ENCODE measurements at regions not wholly inside any gene's neighbourhood (a gene's known extent, or its start where the extent isn't known, plus 50 kb on each side); places are given as distances from the start of the nearest gene placed in this dataset.

- TF ChIP-seq, protein P1, sequence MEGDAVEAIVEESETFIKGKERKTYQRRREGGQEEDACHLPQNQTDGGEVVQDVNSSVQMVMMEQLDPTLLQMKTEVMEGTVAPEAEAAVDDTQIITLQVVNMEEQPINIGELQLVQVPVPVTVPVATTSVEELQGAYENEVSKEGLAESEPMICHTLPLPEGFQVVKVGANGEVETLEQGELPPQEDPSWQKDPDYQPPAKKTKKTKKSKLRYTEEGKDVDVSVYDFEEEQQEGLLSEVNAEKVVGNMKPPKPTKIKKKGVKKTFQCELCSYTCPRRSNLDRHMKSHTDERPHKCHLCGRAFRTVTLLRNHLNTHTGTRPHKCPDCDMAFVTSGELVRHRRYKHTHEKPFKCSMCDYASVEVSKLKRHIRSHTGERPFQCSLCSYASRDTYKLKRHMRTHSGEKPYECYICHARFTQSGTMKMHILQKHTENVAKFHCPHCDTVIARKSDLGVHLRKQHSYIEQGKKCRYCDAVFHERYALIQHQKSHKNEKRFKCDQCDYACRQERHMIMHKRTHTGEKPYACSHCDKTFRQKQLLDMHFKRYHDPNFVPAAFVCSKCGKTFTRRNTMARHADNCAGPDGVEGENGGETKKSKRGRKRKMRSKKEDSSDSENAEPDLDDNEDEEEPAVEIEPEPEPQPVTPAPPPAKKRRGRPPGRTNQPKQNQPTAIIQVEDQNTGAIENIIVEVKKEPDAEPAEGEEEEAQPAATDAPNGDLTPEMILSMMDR (IDR thresholded peaks at IDR 0.05; ENCODE audit: insufficient read depth, low read depth, low read length, missing control alignments) = no peak
- DNase-seq (ENCODE audit: low read depth) = no peak
- no peak overlapping the region for H3K4me3 ChIP-seq (ENCODE audit: low read depth, low read length)
These were observed 508.0 kb downstream of the GADD45G start for GRCh38 chr9:90112788-90113187.

- H3K4me3 ChIP-seq (ENCODE audit: low read depth, low read length) = no peak overlapping the region
- no peak for DNase-seq (ENCODE audit: low read depth)
- TF ChIP-seq, protein P1 (IDR thresholded peaks at IDR 0.05; ENCODE audit: insufficient read depth, low read depth, low read length, missing control alignments) = no peak
These were observed 510.0 kb downstream of the GADD45G start for GRCh38 chr9:90114641-90115425.

GRCh38 chr9:90121762-90122161, 517.0 kb downstream of the GADD45G start:
- no peak overlapping the region for H3K4me3 ChIP-seq (ENCODE audit: low read depth, low read length)
- no peak for DNase-seq (ENCODE audit: low read depth)
- TF ChIP-seq, protein P1 (IDR thresholded peaks at IDR 0.05; ENCODE audit: insufficient read depth, low read depth, low read length, missing control alignments) = no peak

- H3K4me3 ChIP-seq (ENCODE audit: low read depth, low read length) = no peak overlapping the region
- TF ChIP-seq, protein P1 (IDR thresholded peaks at IDR 0.05; ENCODE audit: insufficient read depth, low read depth, low read length, missing control alignments) = no peak
- DNase-seq (ENCODE audit: low read depth) = no peak
These were observed 517.7 kb downstream of the DIRAS2 start for GRCh38 chr9:90124961-90125360.

- no peak for DNase-seq (ENCODE audit: low read depth)
These were observed 514.7 kb downstream of the DIRAS2 start for GRCh38 chr9:90127923-90128322.

GRCh38 chr9:90128587-90129190, 513.9 kb downstream of the DIRAS2 start:
- no peak for DNase-seq (ENCODE audit: low read depth)
- no peak overlapping the region for H3K4me3 ChIP-seq (ENCODE audit: low read depth, low read length)
- TF ChIP-seq, protein P1 (IDR thresholded peaks at IDR 0.05; ENCODE audit: insufficient read depth, low read depth, low read length, missing control alignments) = no peak

More at GRCh38 chr9:90127923-90128322, 514.7 kb downstream of the DIRAS2 start:
- TF ChIP-seq, protein P1 (IDR thresholded peaks at IDR 0.05; ENCODE audit: insufficient read depth, low read depth, low read length, missing control alignments) = no peak
- H3K4me3 ChIP-seq (ENCODE audit: low read depth, low read length) = no peak overlapping the region

Measured in GM12865 (cell line).